Muscle of back (tissue), 3 donors: ENCODE measurements at regions not wholly inside any gene's neighbourhood (a gene's known extent, or its start where the extent isn't known, plus 50 kb on each side); places are given as distances from the start of the nearest gene placed in this dataset.

Experiments used
- DNase-seq, 3 donors: peaks; one replicate each; pipeline versions ENCODE4 v3.0.0 to v3.0.0-alpha.2; 2013

DNA sequence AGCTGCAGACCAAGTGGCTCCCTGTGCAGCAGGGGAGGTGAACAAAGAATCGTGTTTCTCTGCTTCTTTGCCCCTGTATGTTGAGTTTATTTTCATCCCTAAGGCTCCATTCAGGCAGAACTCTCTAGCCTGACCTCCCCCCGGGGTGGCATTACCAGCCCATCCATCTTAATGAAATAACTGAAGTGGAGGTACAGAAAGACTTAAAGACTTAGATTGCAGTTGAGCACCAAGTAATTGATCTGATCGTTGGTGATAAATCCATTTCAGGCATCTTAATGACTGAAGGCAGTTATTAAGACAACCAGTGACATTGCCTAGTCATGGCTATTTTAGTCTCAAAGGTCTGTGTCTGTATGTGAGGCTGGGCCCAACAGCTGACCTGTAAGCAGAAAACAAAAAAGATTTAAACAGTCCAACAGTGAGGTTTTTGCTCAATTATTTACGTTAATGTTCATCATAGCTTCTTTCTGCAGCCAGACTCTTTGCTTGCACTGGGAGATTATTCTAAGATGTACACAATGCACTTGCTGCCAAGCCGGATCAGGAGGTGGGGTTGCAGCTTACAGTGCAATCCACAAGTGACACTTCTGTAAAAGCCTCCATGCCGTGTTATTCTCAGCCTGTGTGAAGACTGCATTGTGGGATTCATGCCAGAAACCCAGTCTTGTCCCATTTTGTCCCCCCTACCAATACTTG lies 363.0 kb upstream of the DUSP10 start:
- peak in 2 of 3 donors; percentile 6 to 21 for DNase-seq

DNA sequence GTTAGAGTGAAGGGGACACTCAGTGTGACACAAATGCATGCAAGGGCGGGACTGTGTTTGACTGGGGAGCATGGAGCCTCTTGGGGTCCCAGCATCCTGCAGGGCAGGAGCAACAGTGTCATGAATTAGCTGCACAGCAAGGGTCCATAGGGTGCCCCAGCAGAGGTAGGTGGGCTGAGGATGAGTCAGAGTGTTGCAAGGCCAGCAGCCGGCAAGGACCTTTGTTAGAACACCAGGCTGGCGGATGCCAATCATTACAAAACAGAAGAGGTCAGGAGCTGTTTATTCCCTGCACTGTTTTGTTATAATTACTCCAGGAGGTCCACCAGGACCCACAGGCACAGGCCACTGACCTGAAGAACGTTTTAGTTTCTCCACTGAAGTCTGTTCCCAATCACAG lies 362.2 kb upstream of the DUSP10 start:
- DNase-seq: no peak

DNA sequence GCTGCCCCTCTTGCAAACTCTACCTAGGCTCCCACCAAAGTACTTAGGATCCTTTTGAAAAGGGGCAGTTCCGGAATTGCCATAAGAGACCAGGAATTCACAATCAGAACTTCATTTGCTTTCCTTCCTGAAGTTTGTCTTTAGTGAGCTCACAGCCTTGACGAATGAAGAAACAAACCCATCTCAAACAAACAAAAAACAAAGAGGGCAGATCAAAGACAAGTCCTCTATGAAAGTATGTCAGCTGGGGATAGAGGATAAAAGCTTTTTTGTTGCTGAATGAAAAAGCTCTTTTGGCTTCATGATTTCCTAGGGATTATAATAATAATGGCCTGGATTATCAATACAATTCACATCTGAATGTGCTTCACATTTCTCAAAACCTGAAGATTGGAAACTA lies 357.9 kb upstream of the DUSP10 start:
- no peak for DNase-seq

- DNase-seq: no peak
Measured at GRCh38 chr1:222098404-222098803, 356.5 kb upstream of the DUSP10 start.

DNA sequence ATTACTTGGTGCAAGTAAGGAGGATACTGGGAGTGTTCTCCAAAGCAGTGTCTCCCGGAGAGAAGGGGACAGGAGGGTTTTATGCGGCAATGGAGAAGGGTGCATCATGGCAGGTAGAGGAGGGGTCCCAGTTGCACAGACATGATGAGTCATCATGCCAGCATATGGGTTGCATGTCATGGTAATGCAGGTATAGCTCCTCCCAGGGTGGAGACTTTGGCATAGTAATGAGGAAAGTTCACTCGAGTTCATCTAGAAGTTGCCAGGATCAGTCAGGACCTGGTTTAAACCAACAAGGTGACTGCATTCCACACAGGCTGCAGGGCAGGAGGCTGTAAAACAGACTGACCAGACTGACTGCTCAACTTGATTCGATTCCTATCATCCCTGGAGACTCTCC lies 355.7 kb upstream of the DUSP10 start:
- DNase-seq: no peak

- no peak for DNase-seq
Measured at GRCh38 chr1:222096883-222097282, 355.0 kb upstream of the DUSP10 start.

GRCh38 chr1:222096476-222096772 lies 354.5 kb upstream of the DUSP10 start:
- DNase-seq: no peak

- no peak for DNase-seq
Measured at GRCh38 chr1:222095606-222096475, 354.0 kb upstream of the DUSP10 start.

DNA sequence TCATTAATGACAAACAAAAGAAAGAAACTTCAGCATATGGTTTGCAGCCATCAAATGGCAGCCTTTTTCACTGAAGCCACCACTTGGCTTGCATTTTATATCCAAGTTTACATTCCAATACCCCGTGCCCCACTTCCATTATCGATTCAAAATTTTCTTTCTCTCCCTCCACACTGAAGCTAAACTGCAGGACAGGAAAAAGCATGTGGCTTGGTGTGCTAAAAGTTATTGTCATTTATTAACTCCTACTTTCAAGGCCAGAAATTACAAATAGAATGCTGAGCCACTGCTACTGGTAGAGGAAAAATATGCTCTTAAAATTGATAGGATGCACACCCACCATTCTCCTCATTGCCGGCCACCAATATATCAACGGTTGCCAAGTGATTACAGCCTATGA lies 351.6 kb upstream of the DUSP10 start:
- no peak for DNase-seq

GRCh38 chr1:222090103-222090502 lies 348.2 kb upstream of the DUSP10 start:
- DNase-seq: peak in 1 of 3 donors; percentile 43

DNA sequence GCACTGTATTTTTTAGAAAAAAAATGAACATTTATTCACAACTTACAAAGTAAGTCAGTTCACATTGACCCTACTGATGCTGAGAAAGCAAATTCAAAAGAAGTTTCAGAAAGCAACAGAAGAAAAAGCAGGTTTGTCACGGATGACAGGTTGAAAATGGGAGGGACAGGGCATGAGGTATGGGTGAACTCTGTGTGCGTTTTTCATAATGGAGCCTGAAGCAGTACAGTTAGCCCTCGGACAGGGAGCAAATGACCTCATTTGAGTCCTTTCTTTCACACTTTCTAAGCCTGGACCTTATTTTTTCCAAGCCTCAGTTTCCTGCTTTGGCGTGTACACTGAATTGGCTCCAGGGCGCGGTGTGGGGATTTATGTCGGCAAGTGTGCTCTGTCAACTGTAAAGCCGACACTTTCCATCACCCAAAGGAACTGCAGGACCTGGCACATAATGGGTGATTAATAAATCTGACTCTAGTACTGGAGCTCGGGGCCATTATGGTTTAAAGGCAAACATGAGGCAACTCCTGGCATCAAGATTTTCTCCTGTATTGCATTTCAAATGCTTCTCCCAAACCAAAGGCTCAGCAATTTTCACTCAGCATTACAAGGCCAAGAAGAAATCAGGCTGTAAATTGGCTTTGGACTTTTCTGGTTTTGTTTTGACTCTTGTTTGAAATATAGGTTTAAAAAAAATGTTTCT lies 345.5 kb upstream of the DUSP10 start:
- DNase-seq: no peak

- DNase-seq: peak in 1 of 3 donors; percentile 36
Measured at GRCh38 chr1:222084996-222085395, 343.1 kb upstream of the DUSP10 start.

GRCh38 chr1:222084048-222084447 lies 342.2 kb upstream of the DUSP10 start:
- DNase-seq: no peak

- no peak for DNase-seq
Measured at GRCh38 chr1:222081859-222082258, 340.0 kb upstream of the DUSP10 start.

DNA sequence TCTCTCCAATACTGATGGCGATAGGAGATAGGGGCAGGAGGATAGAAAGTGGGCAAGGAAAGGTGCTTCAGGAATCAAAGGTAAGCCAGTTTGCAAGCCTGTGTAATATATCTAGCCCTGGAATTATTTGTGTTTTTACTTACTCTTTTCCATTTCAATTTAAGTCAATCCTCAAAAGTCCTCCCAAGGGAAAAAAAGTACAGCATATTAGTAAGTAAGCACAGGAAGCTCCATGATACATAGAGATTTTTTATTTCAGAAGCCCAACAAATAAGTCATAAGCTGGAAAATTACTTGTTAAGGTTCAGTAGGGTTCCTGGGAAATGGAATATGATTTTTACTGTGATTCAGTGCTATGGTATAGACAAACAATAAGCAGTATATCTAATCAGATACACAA lies 337.7 kb upstream of the DUSP10 start:
- no peak for DNase-seq

GRCh38 chr1:222077206-222077605 lies 335.3 kb upstream of the DUSP10 start:
- DNase-seq: no peak

- DNase-seq: no peak
Measured at GRCh38 chr1:222074317-222074716, 332.4 kb upstream of the DUSP10 start.

DNA sequence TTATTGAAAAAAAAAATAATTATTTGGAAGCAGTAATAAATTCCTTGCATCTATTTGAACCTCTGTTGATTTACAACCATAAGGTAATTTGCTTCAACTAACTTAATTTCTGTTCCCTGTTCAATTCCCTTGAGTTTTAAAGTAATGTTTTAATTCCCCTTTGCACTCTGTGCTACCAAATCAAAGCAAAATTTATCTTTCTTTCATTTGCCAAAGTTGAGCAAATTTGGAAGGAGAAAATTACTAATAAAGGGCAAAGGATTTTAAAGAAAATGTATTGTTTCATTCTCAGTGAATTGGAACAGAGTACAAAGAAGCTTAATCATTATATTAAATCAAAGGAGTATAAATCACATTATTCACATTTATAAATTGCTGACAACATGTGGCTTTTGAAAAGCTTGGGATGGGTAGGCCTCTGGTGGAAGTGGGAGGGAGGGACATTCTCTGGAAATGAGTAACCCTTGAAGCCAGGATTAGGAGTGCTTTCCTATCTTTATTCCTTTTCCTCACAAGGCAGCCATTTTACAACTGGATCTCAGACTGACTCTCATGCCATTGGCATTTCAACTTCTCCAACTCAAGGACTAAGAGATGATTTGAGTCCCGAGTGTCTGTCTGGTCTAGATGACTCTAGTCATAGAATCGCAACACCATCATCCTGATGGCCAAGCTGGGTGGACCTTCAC lies 331.6 kb upstream of the DUSP10 start:
- peak in 2 of 3 donors; percentile 28 to 90 for DNase-seq

DNA sequence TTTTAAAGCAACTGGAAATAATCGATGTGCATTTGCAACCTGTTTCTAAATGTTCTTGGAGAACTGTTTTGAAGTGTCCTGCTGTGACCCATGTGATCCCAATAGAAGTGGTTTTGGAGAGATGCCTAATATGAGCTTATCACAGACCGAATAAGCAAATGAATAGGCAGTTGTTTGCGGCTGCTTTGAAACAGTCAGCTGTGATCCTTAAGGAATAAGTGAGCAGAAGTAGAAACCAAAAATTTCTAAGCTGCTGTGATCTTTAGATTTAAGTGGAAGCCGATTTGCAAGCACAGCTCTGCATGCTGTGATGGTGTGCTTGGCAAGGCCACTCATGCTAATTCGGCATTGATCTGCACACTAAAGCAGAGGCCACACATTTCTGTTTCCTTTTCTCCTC lies 329.5 kb upstream of the DUSP10 start:
- DNase-seq: peak in 2 of 3 donors; percentile 20 to 36

DNA sequence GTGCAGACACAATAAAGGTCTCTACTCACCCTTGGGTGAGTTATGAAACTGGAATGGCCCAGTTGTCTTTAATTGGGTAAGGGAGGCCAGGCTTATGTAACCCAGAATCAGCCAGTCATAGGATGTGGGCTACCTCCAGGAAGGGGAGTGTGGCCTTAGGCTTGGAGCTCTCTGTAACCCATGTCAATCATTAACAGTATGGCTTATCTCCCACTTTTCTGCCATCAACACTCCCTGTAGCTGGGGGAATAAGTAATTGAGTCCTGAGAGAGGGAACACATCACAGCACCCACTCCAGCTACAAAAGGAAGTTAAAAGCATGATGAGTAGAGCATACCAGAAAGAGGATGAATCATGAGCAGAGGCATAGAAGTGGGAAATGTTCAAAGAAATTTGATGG lies 327.0 kb upstream of the DUSP10 start:
- no peak for DNase-seq

GRCh38 chr1:222068101-222068500 lies 326.2 kb upstream of the DUSP10 start:
- DNase-seq: no peak

DNA sequence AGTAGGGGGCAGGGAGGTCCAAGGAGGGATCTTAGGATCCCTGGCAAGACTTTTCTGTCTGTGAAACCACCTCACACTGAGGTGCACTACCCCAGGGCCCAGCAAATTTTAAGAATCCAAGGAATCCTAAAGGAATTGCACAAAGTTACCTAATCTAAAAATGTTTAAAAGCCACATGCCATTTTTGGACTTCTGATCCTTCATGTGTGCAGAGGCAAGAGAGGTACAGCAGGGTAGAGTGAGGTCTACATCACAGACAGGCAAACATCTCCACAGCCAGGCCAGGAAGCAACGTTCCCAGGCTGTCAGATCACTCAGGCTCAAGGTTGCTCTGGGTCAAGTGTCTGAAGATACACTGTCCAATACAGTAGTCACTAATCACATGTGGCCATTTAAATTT lies 324.6 kb upstream of the DUSP10 start:
- DNase-seq: no peak
